ENCODE measurements at regions not wholly inside any gene's neighbourhood (a gene's known extent, or its start where the extent isn't known, plus 50 kb on each side); places are given as distances from the start of the nearest gene placed in this dataset.

GRCh38 chr7:25391961-25392587 is 163.8 kb upstream of the NPVF start:
- Mint-ChIP-seq H3K27ac (no peak overlapping the region), H3K4me3 (no peak overlapping the region), H3K4me1 (peaks cover 5% of the 10 kb centered on the region), H3K36me3 (no peaks in the 10 kb centered on the region), H3K27me3 (peaks cover 2% of the 10 kb centered on the region), H3K9me3 (no peaks in the 10 kb centered on the region)

DNA sequence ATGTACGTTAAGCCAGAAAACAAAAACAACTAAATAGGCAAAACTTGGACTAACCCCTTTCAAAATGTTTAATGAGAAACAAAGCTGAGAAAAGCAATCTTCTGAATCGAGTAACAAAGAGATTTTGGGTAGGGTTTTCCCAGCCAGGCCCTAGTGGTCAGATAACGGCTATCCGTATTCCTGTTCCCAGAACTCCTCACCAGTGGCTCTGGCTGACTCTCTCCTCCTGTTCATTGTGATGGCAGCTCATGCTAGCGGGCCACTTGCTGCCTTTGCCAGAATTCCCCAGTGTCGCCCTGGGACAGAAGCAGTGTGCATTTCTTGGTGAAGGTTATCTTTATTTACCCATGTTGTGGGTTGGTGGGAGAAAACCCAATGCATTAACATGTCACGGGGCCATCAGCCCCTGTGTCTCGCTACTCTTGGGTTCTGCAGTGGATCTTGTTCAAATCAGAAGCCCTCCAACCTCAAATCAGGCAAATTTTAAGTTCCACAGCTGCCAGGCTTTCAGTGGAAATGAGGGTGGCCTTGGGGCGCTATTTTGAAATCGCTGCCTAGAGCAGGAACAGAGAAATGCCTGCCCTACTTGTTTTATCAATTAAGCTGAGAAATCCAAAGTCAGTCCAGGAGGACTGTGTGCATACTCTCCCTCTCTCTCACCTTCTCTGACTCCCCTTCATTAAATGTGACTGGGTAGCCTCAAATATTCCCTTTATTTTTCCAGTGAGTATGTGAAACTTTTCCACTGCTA is 164.5 kb upstream of the NPVF start:
- Mint-ChIP-seq H3K4me1 (peaks cover 5% of the 10 kb centered on the region), H3K36me3 (no peaks in the 10 kb centered on the region), H3K27me3 (peaks cover 3% of the 10 kb centered on the region), H3K9me3 (no peaks in the 10 kb centered on the region), H3K27ac (no peak overlapping the region), H3K4me3 (no peak overlapping the region)

- no peak overlapping the region for H3K4me3 Mint-ChIP-seq
- no peaks in the 10 kb centered on the region for H3K4me1 Mint-ChIP-seq
- H3K36me3 Mint-ChIP-seq: no peaks in the 10 kb centered on the region
- peaks cover 3% of the 10 kb centered on the region for H3K27me3 Mint-ChIP-seq
- H3K27ac Mint-ChIP-seq: no peak overlapping the region
- H3K9me3 Mint-ChIP-seq: no peaks in the 10 kb centered on the region
Measured at GRCh38 chr7:25395976-25396375, 167.7 kb upstream of the NPVF start.

- Mint-ChIP-seq H3K9me3 (no peaks in the 10 kb centered on the region), H3K27me3 (peaks cover 7% of the 10 kb centered on the region), H3K36me3 (no peaks in the 10 kb centered on the region), H3K27ac (no peak overlapping the region), H3K4me1 (no peaks in the 10 kb centered on the region), H3K4me3 (no peak overlapping the region)
Measured at GRCh38 chr7:25396668-25397067, 168.4 kb upstream of the NPVF start.

GRCh38 chr7:25398418-25398817 is 170.1 kb upstream of the NPVF start:
- Mint-ChIP-seq H3K4me3 (no peak overlapping the region), H3K36me3 (no peaks in the 10 kb centered on the region), H3K9me3 (no peaks in the 10 kb centered on the region), H3K4me1 (no peaks in the 10 kb centered on the region), H3K27me3 (peaks cover 9% of the 10 kb centered on the region), H3K27ac (no peak overlapping the region)

DNA sequence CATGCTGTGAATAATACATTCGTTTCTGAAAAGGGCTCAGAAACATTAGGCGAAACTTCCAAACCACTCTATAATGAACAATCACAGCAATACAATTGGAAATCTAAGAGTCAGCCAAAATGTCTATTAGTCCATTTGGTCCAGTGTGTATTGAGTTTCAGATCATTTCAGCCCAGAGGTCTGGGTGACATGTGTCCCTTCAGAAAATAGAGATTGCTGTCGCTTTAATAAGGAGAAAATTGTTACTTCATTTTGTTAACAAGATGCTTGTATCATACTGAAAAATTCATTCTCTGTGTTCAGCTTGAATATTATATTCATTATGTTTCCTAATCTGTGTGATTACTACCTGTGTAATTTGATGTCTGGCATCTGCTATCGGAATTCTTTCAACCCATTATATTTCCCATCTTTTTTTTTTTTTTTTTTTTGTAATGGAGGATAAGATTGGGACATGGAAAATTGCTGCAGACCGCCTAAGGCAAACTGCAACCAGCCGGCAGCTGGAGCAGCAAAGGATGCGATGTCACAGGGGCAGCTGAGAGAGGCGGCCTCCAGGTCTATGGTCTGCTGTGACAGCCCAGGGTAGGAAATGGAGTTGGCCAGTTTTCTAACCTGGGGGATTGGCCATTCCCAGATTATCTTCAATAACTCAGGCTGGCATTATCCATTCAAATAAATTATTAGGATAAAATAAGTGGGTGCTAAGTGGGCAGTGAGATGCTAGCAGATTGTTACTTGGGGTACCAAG is 170.9 kb upstream of the NPVF start:
- Mint-ChIP-seq H3K36me3 (no peaks in the 10 kb centered on the region), H3K27ac (no peak overlapping the region), H3K4me1 (no peaks in the 10 kb centered on the region), H3K27me3 (peaks cover 7% of the 10 kb centered on the region), H3K4me3 (no peak overlapping the region), H3K9me3 (no peaks in the 10 kb centered on the region)

DNA sequence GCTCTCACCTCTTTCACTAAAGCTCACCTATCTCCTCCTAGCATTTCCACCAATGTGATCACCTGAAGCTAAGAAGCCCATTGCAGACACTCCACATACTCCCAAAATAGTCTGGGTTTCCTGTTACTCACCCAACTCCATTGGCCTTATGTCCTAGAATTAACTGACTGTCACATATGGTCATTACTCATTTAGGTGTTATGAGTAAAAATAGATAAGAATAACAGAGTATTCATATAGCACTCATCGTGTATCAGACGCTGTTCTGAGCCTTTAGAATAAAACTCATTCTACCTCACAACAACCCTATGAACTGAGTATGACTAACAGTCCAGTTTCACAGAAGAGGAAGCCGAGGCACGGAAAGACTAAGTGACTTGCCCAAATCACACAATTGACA is 174.2 kb upstream of the NPVF start:
- H3K9me3 Mint-ChIP-seq: no peaks in the 10 kb centered on the region
- no peak overlapping the region for H3K27ac Mint-ChIP-seq
- no peaks in the 10 kb centered on the region for H3K36me3 Mint-ChIP-seq
- H3K4me1 Mint-ChIP-seq: no peaks in the 10 kb centered on the region
- no peak overlapping the region for H3K4me3 Mint-ChIP-seq
- H3K27me3 Mint-ChIP-seq: peaks cover 6% of the 10 kb centered on the region

DNA sequence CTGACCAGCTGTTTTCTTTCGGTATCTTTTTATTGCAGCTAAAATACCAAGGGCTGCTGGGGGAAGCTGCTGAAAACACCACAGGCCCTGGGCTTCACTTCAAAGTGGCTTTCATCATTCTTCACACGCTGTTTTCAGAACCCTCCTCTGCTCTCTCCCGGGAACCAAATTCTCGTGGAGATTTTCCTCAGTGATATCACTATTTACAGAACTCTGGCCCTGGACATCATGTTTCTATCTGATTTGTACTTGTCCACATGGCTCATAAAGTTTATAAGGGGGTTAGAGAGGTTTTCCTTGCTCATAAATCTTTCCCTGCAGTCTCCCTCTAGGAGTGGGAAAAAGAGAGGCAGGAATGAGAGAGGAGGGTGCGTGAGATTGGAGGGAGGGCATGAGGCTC is 177.4 kb upstream of the NPVF start:
- Mint-ChIP-seq H3K27ac (no peak overlapping the region), H3K27me3 (peaks cover 6% of the 10 kb centered on the region), H3K36me3 (no peaks in the 10 kb centered on the region), H3K9me3 (no peaks in the 10 kb centered on the region), H3K4me3 (no peak overlapping the region), H3K4me1 (no peaks in the 10 kb centered on the region)

DNA sequence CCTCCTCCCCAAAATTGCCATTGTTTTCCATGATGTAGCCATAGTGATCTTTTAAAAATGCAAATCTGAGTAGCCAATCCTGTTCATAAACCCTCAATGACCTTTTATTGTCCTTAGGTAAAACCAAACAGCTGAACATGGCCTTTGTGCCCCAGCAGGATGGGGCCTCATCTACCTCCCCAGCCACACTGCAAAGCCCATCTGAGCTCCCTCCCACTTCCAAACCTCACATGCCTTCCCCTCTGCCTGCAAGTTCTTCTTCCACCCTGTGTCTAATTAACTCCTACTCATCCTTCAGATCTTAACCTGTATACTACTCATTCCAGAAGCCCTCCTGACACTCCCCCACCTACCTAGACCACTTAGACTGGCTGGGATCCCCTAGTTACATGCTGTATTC is 178.8 kb upstream of the NPVF start:
- Mint-ChIP-seq H3K4me1 (no peaks in the 10 kb centered on the region), H3K27ac (no peak overlapping the region), H3K27me3 (peaks cover 3% of the 10 kb centered on the region), H3K4me3 (no peak overlapping the region), H3K36me3 (no peaks in the 10 kb centered on the region), H3K9me3 (no peaks in the 10 kb centered on the region)

- Mint-ChIP-seq H3K4me1 (no peaks in the 10 kb centered on the region), H3K27ac (no peak overlapping the region), H3K27me3 (peaks cover 1% of the 10 kb centered on the region), H3K36me3 (no peaks in the 10 kb centered on the region), H3K9me3 (no peaks in the 10 kb centered on the region), H3K4me3 (no peak overlapping the region)
Measured at GRCh38 chr7:25408012-25408687, 179.9 kb upstream of the NPVF start.

- H3K27ac Mint-ChIP-seq: no peak overlapping the region
Measured at GRCh38 chr7:25408876-25409275, 180.6 kb upstream of the NPVF start.

GRCh38 chr7:25409897-25410636 is 181.8 kb upstream of the NPVF start:
- Mint-ChIP-seq H3K36me3 (no peaks in the 10 kb centered on the region), H3K9me3 (no peaks in the 10 kb centered on the region), H3K27ac (no peak overlapping the region), H3K4me3 (no peak overlapping the region), H3K27me3 (peaks cover 1% of the 10 kb centered on the region), H3K4me1 (no peaks in the 10 kb centered on the region)

More at GRCh38 chr7:25408876-25409275, 180.6 kb upstream of the NPVF start:
- no peaks in the 10 kb centered on the region for H3K4me1 Mint-ChIP-seq
- no peaks in the 10 kb centered on the region for H3K36me3 Mint-ChIP-seq
- peaks cover 1% of the 10 kb centered on the region for H3K27me3 Mint-ChIP-seq
- no peaks in the 10 kb centered on the region for H3K9me3 Mint-ChIP-seq
- no peak overlapping the region for H3K4me3 Mint-ChIP-seq

DNA sequence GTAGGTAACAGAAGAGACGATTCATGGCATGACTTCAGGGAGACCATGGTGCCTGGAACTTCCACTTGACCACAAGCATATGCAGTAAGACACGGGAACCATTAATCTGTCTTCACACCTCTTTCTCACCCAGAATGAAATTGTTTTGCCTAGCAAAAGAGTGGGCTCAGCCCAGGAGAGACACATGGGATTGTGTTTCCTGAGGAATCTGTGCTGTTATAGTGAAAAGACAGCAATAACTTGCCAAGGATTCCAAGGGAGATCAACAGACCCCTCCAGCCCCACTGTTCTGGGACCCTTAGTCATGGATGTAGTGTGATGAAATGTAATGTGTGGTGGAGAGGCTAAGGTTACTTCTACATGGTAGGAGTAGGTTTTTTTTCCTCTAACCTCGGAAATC is 192.5 kb upstream of the NPVF start:
- Mint-ChIP-seq H3K27ac (no peak overlapping the region), H3K4me3 (no peak overlapping the region), H3K27me3 (peaks cover 3% of the 10 kb centered on the region), H3K4me1 (no peaks in the 10 kb centered on the region), H3K9me3 (no peaks in the 10 kb centered on the region), H3K36me3 (no peaks in the 10 kb centered on the region)

DNA sequence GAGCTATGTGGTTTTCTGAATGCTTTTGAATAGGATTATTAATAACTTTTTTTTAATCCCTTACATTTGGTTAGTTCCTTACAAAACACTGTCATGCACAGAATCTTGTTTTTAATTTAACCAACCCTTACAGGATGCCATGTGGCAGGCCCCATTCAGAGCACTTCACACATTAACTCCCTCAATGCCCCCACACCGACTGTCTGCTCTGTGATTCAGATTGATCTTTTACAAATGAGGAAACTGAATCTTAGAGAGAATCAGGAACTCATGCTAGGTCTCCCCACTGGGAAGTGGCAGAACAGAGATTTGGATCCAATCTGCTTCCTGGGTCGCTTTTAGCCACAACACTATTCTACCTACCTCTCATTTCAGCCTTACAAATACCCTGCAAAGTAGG is 195.8 kb upstream of the NPVF start:
- Mint-ChIP-seq H3K9me3 (no peaks in the 10 kb centered on the region), H3K27me3 (peaks cover 3% of the 10 kb centered on the region), H3K36me3 (no peaks in the 10 kb centered on the region), H3K4me1 (peaks cover 11% of the 10 kb centered on the region), H3K27ac (no peak overlapping the region), H3K4me3 (no peak overlapping the region)

- H3K36me3 Mint-ChIP-seq: no peaks in the 10 kb centered on the region
- H3K27ac Mint-ChIP-seq: no peak overlapping the region
- peaks cover 3% of the 10 kb centered on the region for H3K27me3 Mint-ChIP-seq
- no peak overlapping the region for H3K4me3 Mint-ChIP-seq
- H3K9me3 Mint-ChIP-seq: no peaks in the 10 kb centered on the region
- H3K4me1 Mint-ChIP-seq: peaks cover 11% of the 10 kb centered on the region
Measured at GRCh38 chr7:25424855-25425254, 196.6 kb upstream of the NPVF start.

Measured in activated naive CD4-positive, alpha-beta T cell treated with anti-CD3 and anti-CD28 coated beads, Interleukin-2, amount 50 U/mL, for 24 hours (primary cell).